Neuronal stem cell (in vitro differentiated cells): ENCODE measurements at regions not wholly inside any gene's neighbourhood (a gene's known extent, or its start where the extent isn't known, plus 50 kb on each side); places are given as distances from the start of the nearest gene placed in this dataset.

Experiments
- DNase-seq: peaks from one replicate; pipeline ENCODE4 v3.0.0-alpha.2; 2013; ENCODE audit warnings: low spot score
- H2AFZ ChIP-seq: one replicate; pipeline ENCODE4 v1.6.1; 2013; ENCODE audit warnings: mild to moderate bottlenecking, low read length, inconsistent platforms
- H2AK5ac ChIP-seq: 2 replicates; pipeline ENCODE4 v1.6.1; 2013; ENCODE audit warnings: low read depth, mild to moderate bottlenecking, inconsistent platforms, low read length, moderate library complexity, mixed read lengths
- H2BK120ac ChIP-seq: 2 replicates; pipeline ENCODE4 v1.6.1; 2013; ENCODE audit warnings: low read depth, mild to moderate bottlenecking, inconsistent platforms, low read length, moderate library complexity, mixed read lengths
- H2BK12ac ChIP-seq: one replicate; pipeline ENCODE4 v1.6.1; 2013; ENCODE audit warnings: low read length, inconsistent platforms
- H2BK15ac ChIP-seq: 2 replicates; pipeline ENCODE4 v1.6.1; 2013; ENCODE audit warnings: mild to moderate bottlenecking, low read length, inconsistent platforms, mixed read lengths
- H2BK5ac ChIP-seq: one replicate; pipeline ENCODE4 v1.6.1; 2013; ENCODE audit warnings: inconsistent platforms, mild to moderate bottlenecking, low read length, moderate library complexity
- H3K14ac ChIP-seq: one replicate; pipeline ENCODE4 v1.6.1; 2013; ENCODE audit warnings: low read length, inconsistent platforms
- H3K18ac ChIP-seq: 2 replicates; pipeline ENCODE4 v1.6.1; 2013; ENCODE audit warnings: low read length, inconsistent platforms
- H3K23ac ChIP-seq: 2 replicates; pipeline ENCODE4 v1.6.1; 2013; ENCODE audit warnings: low read depth, mild to moderate bottlenecking, mixed read lengths, low read length, inconsistent platforms; ENCODE audit not compliant: poor library complexity
- H3K27ac ChIP-seq: replicated peaks from 3 replicates; pipeline ENCODE4 v1.5.1; 2013; ENCODE audit warnings: low read length, inconsistent platforms
- H3K27me3 ChIP-seq, 3 experiments: 2 replicates each; pipeline ENCODE4 v1.6.1; 2013; ENCODE audit warnings: low read length in 3 of 3, mild to moderate bottlenecking in 2 of 3, inconsistent platforms in 1 of 3, low read depth in 1 of 3, mixed read lengths in 1 of 3, moderate library complexity in 1 of 3; ENCODE audit not compliant: control insufficient read depth in 3 of 3, insufficient read depth in 3 of 3
- H3K36me3 ChIP-seq, 2 donors: replicated peaks in 1 of 2; 2 replicates each; pipeline ENCODE4 v1.6.1; 2013; ENCODE audit warnings: low read length in 2 of 2; ENCODE audit not compliant: control insufficient read depth in 2 of 2, insufficient read depth in 2 of 2
- H3K4ac ChIP-seq: 2 replicates; pipeline ENCODE4 v1.6.1; 2013; ENCODE audit warnings: inconsistent platforms, mild to moderate bottlenecking, low read length, moderate library complexity
- H3K4me1 ChIP-seq, 2 donors: 1 replicate in 1 of 2; 2 replicates in 1 of 2; pipeline ENCODE4 v1.6.1; 2013; ENCODE audit warnings: low read length in 2 of 2, low read depth in 1 of 2; ENCODE audit not compliant: control insufficient read depth in 2 of 2, insufficient read depth in 1 of 2
- H3K4me2 ChIP-seq: one replicate; pipeline ENCODE4 v1.6.1; 2013; ENCODE audit warnings: mild to moderate bottlenecking, low read length, inconsistent platforms; ENCODE audit not compliant: insufficient read depth, poor library complexity, severe bottlenecking
- H3K4me3 ChIP-seq, 2 donors: 2 replicates each; pipeline ENCODE4 v1.5.1; 2013; ENCODE audit warnings: low read length in 2 of 2, mild to moderate bottlenecking in 2 of 2, inconsistent platforms in 1 of 2, moderate library complexity in 1 of 2
- H3K79me1 ChIP-seq: one replicate; pipeline ENCODE4 v1.6.1; 2013; ENCODE audit warnings: low read depth, mild to moderate bottlenecking, inconsistent platforms, low read length, moderate library complexity
- H3K9ac ChIP-seq: one replicate; pipeline ENCODE4 v1.6.1; 2013; ENCODE audit warnings: mild to moderate bottlenecking, low read depth, low read length, inconsistent platforms; ENCODE audit not compliant: poor library complexity
- H3K9me3 ChIP-seq, 2 donors: replicated peaks in 1 of 2; 2 replicates each; pipeline versions ENCODE3 to v1.6.1; 2013; ENCODE audit warnings: low read length in 2 of 2, mild to moderate bottlenecking in 2 of 2, inconsistent platforms in 1 of 2, low read depth in 1 of 2, mixed read lengths in 1 of 2, moderate library complexity in 1 of 2; ENCODE audit not compliant: control insufficient read depth in 2 of 2, insufficient read depth in 1 of 2
- H4K8ac ChIP-seq: one replicate; pipeline ENCODE4 v1.6.1; 2013; ENCODE audit warnings: low read depth, mild to moderate bottlenecking, inconsistent platforms, low read length, moderate library complexity
- H4K91ac ChIP-seq: one replicate; pipeline ENCODE4 v1.6.1; 2013; ENCODE audit warnings: low read length, low read depth, mild to moderate bottlenecking, inconsistent platforms; ENCODE audit not compliant: poor library complexity
- WGBS, 2 donors: extraction: QIAGEN DNeasy Blood & Tissue Kit; methylation state at CpG; one replicate each; pipeline ENCODE4 v1.1.7; 2013; ENCODE audit warnings: missing lambda C conversion rate in 2 of 2, mixed read lengths in 1 of 2; ENCODE audit not compliant: insufficient read length in 2 of 2, insufficient replicate concordance in 1 of 2; ENCODE audit errors: extremely low coverage in 2 of 2; 5-methylcytosine and 5-hydroxymethylcytosine counted together

GRCh38 chr12:115155665-115156645 is 472.0 kb upstream of the TBX3 start:
- Histone ChIP-seq H2BK5ac (no peak overlapping the region), H3K4me3 (no peak overlapping the region), H3K36me3 (no peaks in the 10 kb centered on the region), H3K27me3 (no peaks in the 10 kb centered on the region), H3K27ac (no peak overlapping the region), H2BK15ac (no peak overlapping the region), H3K9ac (no peak overlapping the region), H2BK120ac (no peak overlapping the region), H2AFZ (no peak overlapping the region), H3K23ac (no peak overlapping the region), H2BK12ac (no peak overlapping the region), H4K91ac (no peak overlapping the region), H3K18ac (no peak overlapping the region), H3K4me1 (peaks cover 0 to 5% of the 10 kb centered on the region in 2 donors), H3K4ac (no peak overlapping the region), H2AK5ac (no peak overlapping the region), H3K9me3 (no peaks in the 10 kb centered on the region), H3K14ac (no peak overlapping the region), H3K4me2 (no peak overlapping the region), H3K79me1 (no peaks in the 10 kb centered on the region), H4K8ac (no peak overlapping the region)
- no CpG with 5 or more reads among the region's 7 CpGs for WGBS, 2 donors
- no peak for DNase-seq

GRCh38 chr12:115149685-115150378 is 465.9 kb upstream of the TBX3 start:
- Histone ChIP-seq H2BK120ac (no peak overlapping the region), H4K91ac (no peak overlapping the region), H3K9me3 (no peaks in the 10 kb centered on the region), H2BK12ac (no peak overlapping the region), H3K18ac (no peak overlapping the region), H2AFZ (no peak overlapping the region), H3K79me1 (no peaks in the 10 kb centered on the region), H4K8ac (no peak overlapping the region), H3K27ac (no peak overlapping the region), H3K4ac (no peak overlapping the region), H2BK5ac (no peak overlapping the region), H3K4me2 (no peak overlapping the region), H3K4me1 (peaks cover 0 to 16% of the 10 kb centered on the region in 2 donors), H3K23ac (no peak overlapping the region), H3K27me3 (no peaks in the 10 kb centered on the region), H3K4me3 (no peak overlapping the region), H2AK5ac (no peak overlapping the region), H3K14ac (no peak overlapping the region), H3K36me3 (no peaks in the 10 kb centered on the region), H2BK15ac (no peak overlapping the region), H3K9ac (no peak overlapping the region)
- no CpG with 5 or more reads among the region's 7 CpGs for WGBS, 2 donors
- no peak for DNase-seq

DNA sequence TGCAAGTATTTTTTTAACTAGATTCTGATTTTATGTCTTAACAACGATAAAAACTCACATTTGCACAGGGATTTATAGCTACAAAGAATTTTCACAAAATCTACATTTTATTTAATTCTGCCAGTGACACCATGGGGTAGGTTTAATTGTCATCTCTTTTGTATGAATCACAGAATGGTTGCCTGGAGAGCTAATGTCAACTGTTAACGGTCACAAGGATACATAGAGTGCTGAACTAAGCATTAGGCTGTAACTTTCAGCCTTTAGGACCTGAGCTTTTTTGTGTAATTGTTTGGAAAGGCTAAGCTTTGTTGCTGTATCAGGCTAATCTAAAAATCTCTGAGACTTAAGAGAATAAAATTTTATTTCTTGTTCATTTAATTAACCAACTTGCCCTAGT is 465.3 kb upstream of the TBX3 start:
- Histone ChIP-seq H2BK15ac (no peak overlapping the region), H3K36me3 (no peaks in the 10 kb centered on the region), H3K23ac (no peak overlapping the region), H4K91ac (no peak overlapping the region), H3K9me3 (no peaks in the 10 kb centered on the region), H2BK120ac (no peak overlapping the region), H3K18ac (no peak overlapping the region), H4K8ac (no peak overlapping the region), H3K4me2 (no peak overlapping the region), H3K4me1 (peaks cover 0 to 16% of the 10 kb centered on the region in 2 donors), H3K27ac (no peak overlapping the region), H3K9ac (no peak overlapping the region), H2AFZ (no peak overlapping the region), H3K79me1 (no peaks in the 10 kb centered on the region), H3K27me3 (no peaks in the 10 kb centered on the region), H3K4ac (no peak overlapping the region), H2BK5ac (no peak overlapping the region), H3K4me3 (no peak overlapping the region), H3K14ac (no peak overlapping the region), H2BK12ac (no peak overlapping the region), H2AK5ac (no peak overlapping the region)
- no peak for DNase-seq
- WGBS, 2 donors, result no CpG with 5 or more reads among the region's 2 CpGs

GRCh38 chr12:115147916-115148315 is 463.9 kb upstream of the TBX3 start:
- H3K9ac ChIP-seq, result no peak overlapping the region
- no peak overlapping the region for H2AK5ac ChIP-seq
- H3K4me3 ChIP-seq, result no peak overlapping the region
- no peak overlapping the region for H2AFZ ChIP-seq
- no peak overlapping the region for H2BK5ac ChIP-seq
- no peak overlapping the region for H2BK15ac ChIP-seq
- H3K4ac ChIP-seq, result no peak overlapping the region
- H3K23ac ChIP-seq, result no peak overlapping the region
- H2BK120ac ChIP-seq, result no peak overlapping the region
- no peak overlapping the region for H3K14ac ChIP-seq
- no peak overlapping the region for H3K4me2 ChIP-seq
- peaks cover 0 to 2% of the 10 kb centered on the region in 2 donors for H3K9me3 ChIP-seq
- peaks cover 0 to 12% of the 10 kb centered on the region in 2 donors for H3K4me1 ChIP-seq
- no peaks in the 10 kb centered on the region for H3K27me3 ChIP-seq
- no peak overlapping the region for H3K18ac ChIP-seq
- no peak overlapping the region for H4K91ac ChIP-seq
- no peak overlapping the region for H3K27ac ChIP-seq
- WGBS, 2 donors, result no CpG with 5 or more reads among the region's 2 CpGs
- no peak for DNase-seq
- no peaks in the 10 kb centered on the region for H3K36me3 ChIP-seq
- no peaks in the 10 kb centered on the region for H3K79me1 ChIP-seq
- no peak overlapping the region for H2BK12ac ChIP-seq
- no peak overlapping the region for H4K8ac ChIP-seq
